ENCODE measurements at regions not wholly inside any gene's neighbourhood (a gene's known extent, or its start where the extent isn't known, plus 50 kb on each side); places are given as distances from the start of the nearest gene placed in this dataset.
"Not testable (repeated sequence)": the region's sequence is repeated elsewhere in the genome, so short reads cannot be mapped to it uniquely, and the experiment has no call there.

GRCh38 chr14:43361751-43362150 is 1145.3 kb downstream of the FSCB start:
- no peak for DNase-seq

- no peak for DNase-seq
These were observed 1146.8 kb downstream of the FSCB start for GRCh38 chr14:43360239-43360638.

GRCh38 chr14:43359317-43359716 is 1147.8 kb downstream of the FSCB start:
- no peak for DNase-seq

- DNase-seq, result no peak
These were observed 1150.0 kb downstream of the FSCB start for GRCh38 chr14:43356979-43357545.

GRCh38 chr14:43356382-43356781 is 1150.7 kb downstream of the FSCB start:
- DNase-seq, result no peak

GRCh38 chr14:43341921-43342320 is 1165.2 kb downstream of the FSCB start:
- DNase-seq, result no peak

GRCh38 chr14:43338713-43339112 is 1168.4 kb downstream of the FSCB start:
- no peak for DNase-seq

- DNase-seq, result no peak
These were observed 1170.7 kb downstream of the FSCB start for GRCh38 chr14:43336351-43336750.

GRCh38 chr14:43326501-43327407 is 1180.3 kb downstream of the FSCB start:
- not testable (repeated sequence) for DNase-seq

GRCh38 chr14:43316427-43316826 is 1190.7 kb downstream of the FSCB start:
- no peak for DNase-seq

- no peak for DNase-seq
These were observed 1193.4 kb downstream of the FSCB start for GRCh38 chr14:43313719-43314118.

GRCh38 chr14:43308421-43309110 is 1198.5 kb downstream of the FSCB start:
- DNase-seq, result no peak

- no peak for DNase-seq
These were observed 1199.2 kb downstream of the FSCB start for GRCh38 chr14:43307836-43308235.

GRCh38 chr14:43306053-43306452 is 1201.0 kb downstream of the FSCB start:
- DNase-seq, result no peak

- no peak for DNase-seq
These were observed 1209.3 kb downstream of the FSCB start for GRCh38 chr14:43297794-43298193.

- DNase-seq, result not testable (repeated sequence)
These were observed 1211.0 kb downstream of the FSCB start for GRCh38 chr14:43296061-43296460.

GRCh38 chr14:43285575-43285974 is 1221.5 kb downstream of the FSCB start:
- DNase-seq, result no peak

GRCh38 chr14:43260056-43260455 is 1247.0 kb downstream of the FSCB start:
- no peak for DNase-seq

GRCh38 chr14:43258396-43258795 is 1248.7 kb downstream of the FSCB start:
- no peak for DNase-seq

- not testable (repeated sequence) for DNase-seq
These were observed 1250.1 kb downstream of the FSCB start for GRCh38 chr14:43256996-43257395.

GRCh38 chr14:43252866-43253265 is 1254.2 kb downstream of the FSCB start:
- no peak for DNase-seq

- DNase-seq, result no peak
These were observed 1257.5 kb downstream of the FSCB start for GRCh38 chr14:43249591-43249990.

GRCh38 chr14:43249116-43249515 is 1258.0 kb downstream of the FSCB start:
- DNase-seq, result no peak

GRCh38 chr14:43247877-43248276 is 1259.2 kb downstream of the FSCB start:
- DNase-seq, result no peak

Data from inflammatory macrophage treated with lipopolysaccharide for 1 hour (primary cell).